ENCODE measurements at regions not wholly inside any gene's neighbourhood (a gene's known extent, or its start where the extent isn't known, plus 50 kb on each side); places are given as distances from the start of the nearest gene placed in this dataset.

DNA sequence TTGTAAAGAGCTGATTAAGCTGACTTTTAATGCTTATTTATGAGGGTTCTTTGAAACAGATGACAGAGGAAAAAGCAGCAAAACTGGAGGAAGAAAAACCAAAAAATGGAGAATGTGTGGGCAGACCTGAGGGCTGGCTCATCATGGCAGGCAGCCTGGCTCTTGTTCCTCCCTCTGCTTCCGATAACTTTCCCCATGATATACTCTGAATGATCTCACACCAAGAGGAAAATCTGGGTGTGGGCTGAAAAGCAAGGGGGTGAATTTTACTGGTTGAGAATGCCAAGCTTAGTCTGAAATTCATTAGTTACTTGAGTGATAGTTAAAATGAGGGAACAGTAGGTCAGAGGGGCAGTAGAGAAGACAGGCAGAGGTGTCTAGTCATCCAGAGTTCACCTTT, 330.1 kb upstream of the PRICKLE1 start:
- Histone ChIP-seq H3K9me3 (no peaks in the 10 kb centered on the region), H3K4me1 (peaks cover 4% of the 10 kb centered on the region), H3K4me3 (no peak overlapping the region), H3K27ac (no peak overlapping the region), H3K36me3 (ENCODE audit: insufficient read depth in 1 of 2, low read depth in 1 of 2) (no peaks in the 10 kb centered on the region), H3K27me3 (ENCODE audit: insufficient read depth in 3 of 3, low read length in 2 of 3) (no peaks in the 10 kb centered on the region)
- ATAC-seq (no peak), DNase-seq (no peak)
- no peak for TF ChIP-seq CTCF (IDR thresholded peaks at IDR 0.05)
- 83 to 95% (median 89%) methylated on average over 1 of the region's 1 CpG for WGBS, 3 donors
- intact Hi-C loops (cut with DNase I), result no loop called here

GRCh38 chr12:42918443-42918842, 328.9 kb upstream of the PRICKLE1 start:
- Histone ChIP-seq H3K9me3 (no peaks in the 10 kb centered on the region), H3K36me3 (ENCODE audit: insufficient read depth in 1 of 2, low read depth in 1 of 2) (no peaks in the 10 kb centered on the region), H3K4me3 (no peak overlapping the region), H3K4me1 (peaks cover 4% of the 10 kb centered on the region), H3K27ac (no peak overlapping the region), H3K27me3 (ENCODE audit: insufficient read depth in 3 of 3, low read length in 2 of 3) (no peaks in the 10 kb centered on the region)
- WGBS, 3 donors, result 80 to 90% (median 87%) methylated on average over 3 of the region's 3 CpGs
- TF ChIP-seq CTCF (IDR thresholded peaks at IDR 0.05), result no peak
- intact Hi-C loops (cut with DNase I), result no loop called here
- DNase-seq, result no peak
- ATAC-seq, result no peak

GRCh38 chr12:42916143-42916542, 326.6 kb upstream of the PRICKLE1 start:
- intact Hi-C loops (cut with DNase I), result no loop called here
- no peaks in the 10 kb centered on the region for H3K4me1 ChIP-seq

GRCh38 chr12:42915426-42915825, 325.9 kb upstream of the PRICKLE1 start:
- intact Hi-C loops (cut with DNase I), result no loop called here
- Histone ChIP-seq H3K4me3 (no peak overlapping the region), H3K9me3 (no peaks in the 10 kb centered on the region), H3K36me3 (ENCODE audit: insufficient read depth in 1 of 2, low read depth in 1 of 2) (no peaks in the 10 kb centered on the region), H3K27ac (no peak overlapping the region), H3K27me3 (ENCODE audit: insufficient read depth in 3 of 3, low read length in 2 of 3) (no peaks in the 10 kb centered on the region), H3K4me1 (no peaks in the 10 kb centered on the region)
- DNase-seq (no peak), ATAC-seq (no peak)
- no peak for TF ChIP-seq CTCF (IDR thresholded peaks at IDR 0.05)
- WGBS, 3 donors, result 78 to 81% (median 79%) methylated on average over 4 of the region's 4 CpGs

More at GRCh38 chr12:42916143-42916542, 326.6 kb upstream of the PRICKLE1 start:
- TF ChIP-seq CTCF (IDR thresholded peaks at IDR 0.05), result no peak
- no peak for ATAC-seq
- 69 to 82% (median 72%) methylated on average over 3 of the region's 3 CpGs for WGBS, 3 donors
- H3K36me3 ChIP-seq (ENCODE audit: insufficient read depth in 1 of 2, low read depth in 1 of 2), result no peaks in the 10 kb centered on the region
- no peaks in the 10 kb centered on the region for H3K9me3 ChIP-seq
- H3K27ac ChIP-seq, result no peak overlapping the region
- no peak overlapping the region for H3K4me3 ChIP-seq
- DNase-seq, result no peak
- no peaks in the 10 kb centered on the region for H3K27me3 ChIP-seq (ENCODE audit: insufficient read depth in 3 of 3, low read length in 2 of 3)

DNA sequence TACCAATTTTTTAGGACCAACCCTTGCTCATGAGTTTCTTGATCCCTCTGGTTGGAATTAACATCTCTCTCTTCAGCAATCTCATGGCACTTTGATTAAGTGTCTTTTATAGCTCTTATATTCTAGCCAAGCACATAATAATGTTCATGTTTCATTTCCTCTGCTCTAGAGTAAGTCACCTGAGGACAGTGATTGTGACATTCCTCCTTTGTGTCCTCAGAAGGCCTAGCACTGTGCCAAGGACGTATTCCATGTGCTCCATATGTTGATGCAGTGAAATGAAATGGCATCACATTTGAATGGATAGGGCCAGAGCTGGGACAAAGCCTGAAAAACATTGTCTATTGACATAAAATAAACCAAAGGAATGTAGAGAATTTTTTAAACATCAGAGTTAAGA, 322.8 kb upstream of the PRICKLE1 start:
- H3K36me3 ChIP-seq (ENCODE audit: insufficient read depth in 1 of 2, low read depth in 1 of 2), result no peaks in the 10 kb centered on the region
- no peak for TF ChIP-seq CTCF (IDR thresholded peaks at IDR 0.05)
- 27 to 32% (median 29%) methylated on average over 1 of the region's 1 CpG for WGBS, 3 donors
- H3K27ac ChIP-seq, result no peak overlapping the region
- peak in 2 of 4 donors; percentile 78 to 84 for ATAC-seq
- intact Hi-C loops (cut with DNase I), result no loop called here
- DNase-seq, result no peak
- no peak overlapping the region for H3K4me3 ChIP-seq
- H3K27me3 ChIP-seq (ENCODE audit: insufficient read depth in 3 of 3, low read length in 2 of 3), result no peaks in the 10 kb centered on the region
- H3K9me3 ChIP-seq, result no peaks in the 10 kb centered on the region
- no peaks in the 10 kb centered on the region for H3K4me1 ChIP-seq
